B cell (primary cell): ENCODE measurements at regions not wholly inside any gene's neighbourhood (a gene's known extent, or its start where the extent isn't known, plus 50 kb on each side); places are given as distances from the start of the nearest gene placed in this dataset.

ENCODE experiments used
- ATAC-seq: fragments of 200-7000 bp; cut with Tn5 transposase; one replicate; pipeline ENCODE4 v1.10.0; 2021; ENCODE audit warnings: low read depth, mild to moderate bottlenecking, moderate number of reproducible peaks, moderate library complexity
- CTCF ChIA-PET: fragments of 350-600 bp; sonication (Branson Sonifier 250); formaldehyde crosslinking; loops from one replicate; lab custom pipeline; 2021; ENCODE audit warnings: antibody characterized with exemption, inconsistent platforms; lab: Charles Lee
- POLR2A ChIA-PET: fragments of 350-600 bp; sonication (Branson Sonifier 250); formaldehyde crosslinking; loops from one replicate; lab custom pipeline; 2021; ENCODE audit warnings: antibody characterized with exemption; lab: Charles Lee
- DNase-seq: peaks from one replicate; pipeline ENCODE4 v3.0.0; 2013
- H2AFZ ChIP-seq: 2 replicates; pipeline ENCODE4 v1.6.1; 2012; ENCODE audit warnings: mild to moderate bottlenecking, low read depth, low read length; ENCODE audit not compliant: insufficient read depth, poor library complexity, severe bottlenecking
- H3K27ac ChIP-seq, 2 donors: 1 replicate in 1 of 2; 2 replicates in 1 of 2; pipeline ENCODE4 v1.5.1; 2012 to 2013; ENCODE audit warnings: low read length in 2 of 2, mild to moderate bottlenecking in 2 of 2, moderate library complexity in 1 of 2
- H3K27me3 ChIP-seq, 4 experiments: fragments of 200-600 bp in 1 of 4; sonication (generic) in 1 of 4; replicated peaks in 1 of 4; 1 replicate in 2 of 4; 2 replicates in 2 of 4; pipeline versions ENCODE4 v1.6.1 to v1.7.0; 2013 to 2016; ENCODE audit warnings: low read length in 3 of 4, mild to moderate bottlenecking in 2 of 4, mixed read lengths in 1 of 4, moderate library complexity in 1 of 4; ENCODE audit not compliant: insufficient read depth in 4 of 4, control insufficient read depth in 3 of 4; ENCODE audit errors: control extremely low read depth in 1 of 4
- H3K36me3 ChIP-seq, 2 experiments: replicated peaks in 1 of 2; 1 replicate in 1 of 2; 2 replicates in 1 of 2; pipeline versions ENCODE4 v1.6.1 to v1.7.1; 2013; ENCODE audit warnings: low read length in 1 of 2; ENCODE audit not compliant: insufficient read depth in 2 of 2, control insufficient read depth in 1 of 2; ENCODE audit errors: control extremely low read depth in 1 of 2, extremely low read depth in 1 of 2
- H3K4me1 ChIP-seq, 2 donors: fragments of 200-600 bp in 1 of 2; sonication (generic) in 1 of 2; 1 replicate in 1 of 2; 2 replicates in 1 of 2; pipeline versions ENCODE4 v1.5.1 to v1.6.1; 2013 to 2017; ENCODE audit warnings: low read length in 2 of 2; ENCODE audit not compliant: control insufficient read depth in 2 of 2, insufficient read depth in 2 of 2
- H3K4me2 ChIP-seq: replicated peaks from 2 replicates; pipeline ENCODE3; 2012; ENCODE audit warnings: mild to moderate bottlenecking, low read depth, low read length; ENCODE audit not compliant: poor library complexity, severe bottlenecking
- H3K4me3 ChIP-seq, 5 experiments: fragments of 200-600 bp in 1 of 5; sonication (generic) in 1 of 5; 1 replicate in 3 of 5; 2 replicates in 2 of 5; pipeline versions ENCODE4 v1.5.1 to v1.7.0; 2011 to 2016; ENCODE audit warnings: low read length in 4 of 5, mild to moderate bottlenecking in 4 of 5, low read depth in 2 of 5, control low read depth in 1 of 5, moderate library complexity in 1 of 5; ENCODE audit not compliant: insufficient read depth in 1 of 5; ENCODE audit errors: control extremely low read depth in 1 of 5, extremely low read depth in 1 of 5
- H3K79me2 ChIP-seq: fragments of 200-600 bp; sonication (generic); one replicate; pipeline ENCODE4 v1.6.0; 2016; ENCODE audit warnings: low read length; ENCODE audit not compliant: control insufficient read depth, insufficient read depth
- H3K9ac ChIP-seq: fragments of 200-600 bp; sonication (generic); 2 replicates; pipeline ENCODE4 v1.6.1; 2017; ENCODE audit warnings: mild to moderate bottlenecking, low read length, moderate library complexity
- H3K9me3 ChIP-seq, 3 donors: one replicate each; pipeline versions ENCODE4 v1.6.1 to v1.7.1; 2013; ENCODE audit warnings: low read length in 2 of 3; ENCODE audit not compliant: control insufficient read depth in 2 of 3, insufficient read depth in 1 of 3; ENCODE audit errors: control extremely low read depth in 1 of 3
- H4K20me1 ChIP-seq: 2 replicates; pipeline ENCODE4 v1.6.0; 2012; ENCODE audit warnings: mild to moderate bottlenecking, low read length; ENCODE audit not compliant: insufficient read depth, control insufficient read depth, poor library complexity, severe bottlenecking
- H3K27ac Mint-ChIP-seq: one replicate; pipeline ENCODE4 v1.8.0; 2021; ENCODE audit warnings: mixed read lengths
- H3K27me3 Mint-ChIP-seq: one replicate; pipeline ENCODE4 v1.8.0; 2021; ENCODE audit warnings: mixed read lengths
- H3K4me1 Mint-ChIP-seq: one replicate; pipeline ENCODE4 v1.8.0; 2021; ENCODE audit warnings: mixed read lengths
- H3K4me3 Mint-ChIP-seq: one replicate; pipeline ENCODE4 v1.8.0; 2021; ENCODE audit warnings: mixed read lengths
- H3K9me3 Mint-ChIP-seq: one replicate; pipeline ENCODE4 v1.8.0; 2022; ENCODE audit warnings: mixed read lengths; ENCODE audit not compliant: insufficient read depth
- EZH2 ChIP-seq: IDR thresholded peaks from 2 replicates; pipeline ENCODE4 v1.6.1; 2012; ENCODE audit warnings: borderline replicate concordance, low read depth, mild to moderate bottlenecking, moderate library complexity, low read length; ENCODE audit not compliant: insufficient read depth, poor library complexity, severe bottlenecking
- WGBS: methylation state at CpG from one replicate; pipeline ENCODE4 v1.1.5; 2013; ENCODE audit warnings: missing lambda C conversion rate; ENCODE audit not compliant: insufficient coverage; 5-methylcytosine and 5-hydroxymethylcytosine counted together
- intact Hi-C: fragments of 100-400 bp; cut with micrococcal nuclease; formaldehyde crosslinking; loops from one replicate; pipeline ENCODE4 v1.10.0; 2022
- TF ChIP-seq, protein P1 (sequence below): fragments of 200-600 bp; IDR thresholded peaks from one replicate; pipeline ENCODE4 v1.8.0; 2022; ENCODE audit warnings: antibody characterized with exemption, mild to moderate bottlenecking

DNA sequence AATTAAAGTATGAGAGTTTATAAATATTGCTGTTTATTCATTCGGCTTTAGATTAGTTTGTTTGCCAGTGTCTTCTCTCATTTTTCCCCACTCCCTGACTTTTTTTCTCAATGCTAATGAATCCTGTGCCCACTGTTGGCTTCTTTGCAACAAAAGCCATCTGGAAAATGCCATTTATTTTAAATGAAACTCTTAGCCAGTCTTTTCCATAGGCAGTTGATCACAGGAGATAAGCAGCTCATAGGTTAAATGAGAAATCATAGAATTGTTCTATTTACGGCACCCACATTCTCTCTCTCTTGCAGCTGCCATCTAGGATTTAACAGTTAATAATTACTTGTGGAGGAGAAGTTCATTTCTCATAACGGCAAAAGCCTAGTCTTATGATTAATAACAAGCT lies 249.3 kb upstream of the POM121L12 start:
- ChIA-PET POLR2A (no interaction called here), CTCF (no interaction called here)
- DNase-seq = no peak
- whole genome bisulfite sequencing = no CpG with 5 or more reads among the region's 3 CpGs
- Mint-ChIP-seq H3K27ac (no peak overlapping the region), H3K4me1 (no peaks in the 10 kb centered on the region), H3K4me3 (no peak overlapping the region), H3K9me3 (peaks cover 8% of the 10 kb centered on the region), H3K27me3 (no peaks in the 10 kb centered on the region)
- Histone ChIP-seq H3K79me2 (no peaks in the 10 kb centered on the region), H3K9ac (no peak overlapping the region), H3K4me1 (no peaks in the 10 kb centered on the region), H3K4me2 (no peak overlapping the region), H3K9me3 (peaks cover 0 to 2% (median 2%) of the 10 kb centered on the region in 3 donors), H3K27me3 (no peaks in the 10 kb centered on the region), H3K27ac (no peak overlapping the region), H2AFZ (no peak overlapping the region), H3K36me3 (no peaks in the 10 kb centered on the region), H3K4me3 (no peak overlapping the region), H4K20me1 (no peaks in the 10 kb centered on the region)
- no peak for ATAC-seq
- intact Hi-C loops = no loop called here
- TF ChIP-seq, protein P1, sequence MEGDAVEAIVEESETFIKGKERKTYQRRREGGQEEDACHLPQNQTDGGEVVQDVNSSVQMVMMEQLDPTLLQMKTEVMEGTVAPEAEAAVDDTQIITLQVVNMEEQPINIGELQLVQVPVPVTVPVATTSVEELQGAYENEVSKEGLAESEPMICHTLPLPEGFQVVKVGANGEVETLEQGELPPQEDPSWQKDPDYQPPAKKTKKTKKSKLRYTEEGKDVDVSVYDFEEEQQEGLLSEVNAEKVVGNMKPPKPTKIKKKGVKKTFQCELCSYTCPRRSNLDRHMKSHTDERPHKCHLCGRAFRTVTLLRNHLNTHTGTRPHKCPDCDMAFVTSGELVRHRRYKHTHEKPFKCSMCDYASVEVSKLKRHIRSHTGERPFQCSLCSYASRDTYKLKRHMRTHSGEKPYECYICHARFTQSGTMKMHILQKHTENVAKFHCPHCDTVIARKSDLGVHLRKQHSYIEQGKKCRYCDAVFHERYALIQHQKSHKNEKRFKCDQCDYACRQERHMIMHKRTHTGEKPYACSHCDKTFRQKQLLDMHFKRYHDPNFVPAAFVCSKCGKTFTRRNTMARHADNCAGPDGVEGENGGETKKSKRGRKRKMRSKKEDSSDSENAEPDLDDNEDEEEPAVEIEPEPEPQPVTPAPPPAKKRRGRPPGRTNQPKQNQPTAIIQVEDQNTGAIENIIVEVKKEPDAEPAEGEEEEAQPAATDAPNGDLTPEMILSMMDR = no peak
- no peak for TF ChIP-seq EZH2

DNA sequence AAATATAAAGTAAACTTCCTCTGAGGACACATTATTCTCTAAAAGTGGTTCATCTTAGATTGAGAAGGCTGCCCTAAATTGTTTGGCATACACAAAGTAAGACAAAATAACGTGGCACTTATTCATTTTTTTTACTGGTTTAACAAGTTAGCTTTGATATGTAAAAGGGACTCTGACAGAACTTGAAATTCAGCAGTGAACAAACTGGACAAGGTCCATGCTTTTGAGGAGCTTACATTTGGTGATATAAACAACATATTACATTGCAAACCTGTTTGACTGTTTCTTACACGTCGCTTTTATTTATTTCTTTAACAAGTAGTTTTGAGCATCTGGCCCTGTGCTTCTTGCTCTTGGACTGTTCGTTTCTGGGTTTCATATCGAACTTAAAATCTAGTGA lies 253.1 kb upstream of the POM121L12 start:
- no peak overlapping the region for H2AFZ ChIP-seq
- no peak for DNase-seq
- no peak overlapping the region for H3K4me3 ChIP-seq
- no peak overlapping the region for H3K4me3 Mint-ChIP-seq
- H3K36me3 ChIP-seq = no peaks in the 10 kb centered on the region
- H3K27me3 ChIP-seq = no peaks in the 10 kb centered on the region
- no peak overlapping the region for H3K9ac ChIP-seq
- no peak overlapping the region for H3K27ac ChIP-seq
- H3K27me3 Mint-ChIP-seq = no peaks in the 10 kb centered on the region
- no peak overlapping the region for H3K4me2 ChIP-seq
- peaks cover 6% of the 10 kb centered on the region for H3K9me3 Mint-ChIP-seq
- WGBS = no CpG with 5 or more reads among the region's 5 CpGs
- H3K27ac Mint-ChIP-seq = no peak overlapping the region
- no peak for ATAC-seq
- intact Hi-C loops = no loop called here
- no peaks in the 10 kb centered on the region for H4K20me1 ChIP-seq
- H3K4me1 ChIP-seq = no peaks in the 10 kb centered on the region
- H3K9me3 ChIP-seq = peaks cover 0 to 2% (median 2%) of the 10 kb centered on the region in 3 donors
- H3K4me1 Mint-ChIP-seq = no peaks in the 10 kb centered on the region
- ChIA-PET POLR2A (no interaction called here), CTCF (no interaction called here)
- TF ChIP-seq, protein P1 = no peak
- no peak for TF ChIP-seq EZH2
- no peaks in the 10 kb centered on the region for H3K79me2 ChIP-seq
